Embryonic facial prominence (tissue), 1 donor: ENCODE measurements at regions not wholly inside any gene's neighbourhood (a gene's known extent, or its start where the extent isn't known, plus 50 kb on each side); places are given as distances from the start of the nearest gene placed in this dataset.

Experiments
- DNase-seq: peaks from one replicate; pipeline ENCODE4 v3.0.0-alpha.2; 2016; ENCODE audit errors: extremely low spot score

GRCh38 chr10:131750973-131751826, 149.6 kb upstream of the PPP2R2D start:
- DNase-seq: no peak

GRCh38 chr10:131751827-131752775, 148.7 kb upstream of the PPP2R2D start:
- no peak for DNase-seq

- DNase-seq: no peak
Measured at GRCh38 chr10:131753336-131753735, 147.5 kb upstream of the PPP2R2D start.

GRCh38 chr10:131755200-131755599, 145.6 kb upstream of the PPP2R2D start:
- DNase-seq: no peak

- DNase-seq: no peak
Measured at GRCh38 chr10:131757285-131758058, 143.3 kb upstream of the PPP2R2D start.

GRCh38 chr10:131758062-131758938, 142.5 kb upstream of the PPP2R2D start:
- DNase-seq: no peak

- DNase-seq: no peak
Measured at GRCh38 chr10:131758939-131759301, 141.9 kb upstream of the PPP2R2D start.

GRCh38 chr10:131759347-131759746, 141.5 kb upstream of the PPP2R2D start:
- DNase-seq: no peak

- DNase-seq: no peak
Measured at GRCh38 chr10:131760416-131761166, 140.2 kb upstream of the PPP2R2D start.

GRCh38 chr10:131762789-131763696, 137.8 kb upstream of the PPP2R2D start:
- DNase-seq: no peak

- no peak for DNase-seq
Measured at GRCh38 chr10:131764929-131765328, 135.9 kb upstream of the PPP2R2D start.

- DNase-seq: no peak
Measured at GRCh38 chr10:131766096-131766495, 134.7 kb upstream of the PPP2R2D start.

GRCh38 chr10:131767716-131768115, 133.1 kb upstream of the PPP2R2D start:
- no peak for DNase-seq

- peak; percentile 10 for DNase-seq
Measured at GRCh38 chr10:131769571-131770410, 131.0 kb upstream of the PPP2R2D start.

GRCh38 chr10:131770946-131771633, 129.7 kb upstream of the PPP2R2D start:
- no peak for DNase-seq

GRCh38 chr10:131771634-131772358, 129.0 kb upstream of the PPP2R2D start:
- DNase-seq: no peak

GRCh38 chr10:131772441-131772840, 128.4 kb upstream of the PPP2R2D start:
- DNase-seq: peak; percentile 76
